Endothelial cell of umbilical vein (primary cell): ENCODE measurements at regions not wholly inside any gene's neighbourhood (a gene's known extent, or its start where the extent isn't known, plus 50 kb on each side); places are given as distances from the start of the nearest gene placed in this dataset.

Experiments
- BruUV-seq: library from RNA; stranded (reverse); fragments of 400-500 nt; replicated peaks from 2 replicates; lab custom pipeline; 2021; lab: Mats Ljungman, UMichigan
- CTCF ChIA-PET: fragments of 300-600, 350-600 bp; sonication (Branson Sonifier 250); formaldehyde crosslinking; loops from one replicate; lab custom pipeline; 2021; ENCODE audit warnings: antibody characterized with exemption, inconsistent platforms; lab: Charles Lee
- POLR2A ChIA-PET: fragments of 300-600, 350-600 bp; sonication (Branson Sonifier 250); formaldehyde crosslinking; loops from one replicate; lab custom pipeline; 2021; ENCODE audit warnings: antibody characterized with exemption, inconsistent platforms; lab: Charles Lee
- DNase-seq: peaks from one replicate; pipeline ENCODE4 v3.0.0-alpha.2; 2011; ENCODE audit warnings: low read depth, low spot score
- FAIRE-seq: peaks from 2 replicates; lab custom pipeline; 2011; peaks lifted over from hg19 to GRCh38; lab: Jason Lieb, UNC
- H2AFZ ChIP-seq: 2 replicates; pipeline ENCODE4 v1.6.0; 2012; ENCODE audit warnings: low read depth, low read length, control low read depth, inconsistent platforms
- H3K27ac ChIP-seq: 2 replicates; pipeline ENCODE4 v1.5.1; 2011; ENCODE audit warnings: low read depth, mild to moderate bottlenecking, control low read depth, low read length, moderate library complexity; ENCODE audit not compliant: insufficient read depth
- H3K27me3 ChIP-seq, 2 experiments: 2 replicates each; pipeline versions ENCODE4 v1.6.0 to v1.6.1; 2011; ENCODE audit warnings: low read length in 2 of 2, mixed read lengths in 1 of 2; ENCODE audit not compliant: control insufficient read depth in 2 of 2, insufficient read depth in 2 of 2
- H3K36me3 ChIP-seq, 2 experiments: 2 replicates in 1 of 2; 3 replicates in 1 of 2; pipeline ENCODE4 v1.5.1; 2011; ENCODE audit warnings: low read length in 2 of 2, mild to moderate bottlenecking in 1 of 2, moderate library complexity in 1 of 2; ENCODE audit not compliant: control insufficient read depth in 2 of 2, insufficient read depth in 2 of 2; ENCODE audit errors: extremely low read depth in 1 of 2
- H3K4me1 ChIP-seq: 3 replicates; pipeline ENCODE4 v1.5.1; 2011; ENCODE audit warnings: mild to moderate bottlenecking, low read length; ENCODE audit not compliant: control insufficient read depth, insufficient read depth; ENCODE audit errors: extremely low read depth
- H3K4me2 ChIP-seq: 2 replicates; pipeline ENCODE4 v1.6.1; 2011; ENCODE audit warnings: low read length, control low read depth, mixed read lengths; ENCODE audit not compliant: insufficient read depth
- H3K4me3 ChIP-seq, 3 experiments: fragments of 200-600 bp in 1 of 3; sonication (generic), shearing (Covaris generic) in 1 of 3; replicated peaks in 1 of 3; 2 replicates each; pipeline ENCODE4 v1.5.1; 2011 to 2016; ENCODE audit warnings: control low read depth in 3 of 3, low read length in 3 of 3, mild to moderate bottlenecking in 2 of 3, inconsistent platforms in 1 of 3, low read depth in 1 of 3, moderate library complexity in 1 of 3; ENCODE audit not compliant: insufficient read depth in 1 of 3
- H3K79me2 ChIP-seq: 2 replicates; pipeline ENCODE4 v1.6.0; 2012; ENCODE audit warnings: low read length, inconsistent platforms; ENCODE audit not compliant: control insufficient read depth, insufficient read depth
- H3K9ac ChIP-seq: replicated peaks from 2 replicates; pipeline ENCODE3; 2011; ENCODE audit warnings: low read length, control low read depth; ENCODE audit not compliant: insufficient read depth; ENCODE audit errors: extremely low read depth
- H3K9me1 ChIP-seq: replicated peaks from 3 replicates; pipeline ENCODE4 v1.6.0; 2011; ENCODE audit warnings: mild to moderate bottlenecking, low read length; ENCODE audit not compliant: control insufficient read depth, insufficient read depth; ENCODE audit errors: extremely low read depth
- H3K9me3 ChIP-seq: replicated peaks from 2 replicates; pipeline ENCODE4 v1.5.1; 2012; ENCODE audit warnings: low read length, inconsistent platforms; ENCODE audit not compliant: control insufficient read depth, insufficient read depth
- H4K20me1 ChIP-seq: replicated peaks from 2 replicates; pipeline ENCODE3; 2011; ENCODE audit warnings: mild to moderate bottlenecking, low read length; ENCODE audit not compliant: control insufficient read depth, insufficient read depth; ENCODE audit errors: extremely low read depth
- CTCF ChIP-seq, 2 donors: IDR thresholded peaks; 1 replicate in 1 of 2; 2 replicates in 1 of 2; pipeline ENCODE4 v1.5.1; 2011; ENCODE audit warnings: low read length in 2 of 2, mild to moderate bottlenecking in 2 of 2, moderate library complexity in 2 of 2, control low read depth in 1 of 2, inconsistent platforms in 1 of 2, low read depth in 1 of 2; ENCODE audit not compliant: insufficient read depth in 1 of 2; ENCODE audit errors: extremely low read depth in 1 of 2
- EZH2 ChIP-seq: IDR thresholded peaks from 2 replicates; pipeline ENCODE4 v1.6.1; 2012; ENCODE audit warnings: borderline replicate concordance, low read depth, mild to moderate bottlenecking, moderate library complexity, low read length, inconsistent platforms; ENCODE audit not compliant: severe bottlenecking
- FOS ChIP-seq: IDR thresholded peaks from 2 replicates; pipeline ENCODE4 v1.6.1; 2011; ENCODE audit warnings: mild to moderate bottlenecking, low read length, moderate library complexity, borderline replicate concordance; ENCODE audit not compliant: insufficient read depth
- GATA2 ChIP-seq: IDR thresholded peaks from 2 replicates; pipeline ENCODE4 v1.7.0; 2011; ENCODE audit warnings: low read depth, mild to moderate bottlenecking, moderate library complexity, mixed read lengths, low read length; ENCODE audit not compliant: insufficient read length, insufficient read depth
- JUN ChIP-seq: IDR thresholded peaks from 2 replicates; pipeline ENCODE4 v1.6.1; 2011; ENCODE audit warnings: borderline replicate concordance, low read depth; ENCODE audit not compliant: insufficient read length, insufficient read depth
- MAX ChIP-seq: IDR thresholded peaks from 2 replicates; pipeline ENCODE4 v1.6.1; 2011; ENCODE audit not compliant: insufficient read depth, insufficient read length
- MYC ChIP-seq: IDR thresholded peaks from one replicate; pipeline ENCODE4 v1.6.1; 2011; ENCODE audit warnings: mild to moderate bottlenecking, low read depth, low read length
- POLR2A ChIP-seq: IDR thresholded peaks from 2 replicates; pipeline ENCODE4 v1.6.1; 2012; ENCODE audit warnings: low read depth, mild to moderate bottlenecking, control low read depth, low read length
- POLR2AphosphoS5 ChIP-seq: IDR thresholded peaks from 2 replicates; pipeline ENCODE4 v1.6.1; 2012; ENCODE audit warnings: low read depth, mild to moderate bottlenecking, control low read depth, low read length, moderate library complexity; ENCODE audit not compliant: insufficient read depth
- dilution Hi-C: fragments of 300-500 bp; cut with MboI; formaldehyde crosslinking; loops from one replicate; pipeline ENCODE4 v1.15.0; 2019; ENCODE audit warnings: low sequenced_read_pairs; ENCODE audit not compliant: extremely low pct_ligation_motif_present
- intact Hi-C: fragments of 100-400 bp; cut with micrococcal nuclease; formaldehyde crosslinking; loops from one replicate; pipeline ENCODE4 v1.10.0; 2022

- Histone ChIP-seq H3K4me2 (no peak overlapping the region), H3K79me2 (no peaks in the 10 kb centered on the region), H3K36me3 (no peaks in the 10 kb centered on the region), H3K9me3 (no peaks in the 10 kb centered on the region), H3K27me3 (peaks cover 0 to 2% of the 10 kb centered on the region in 2 experiments), H3K4me3 (no peak overlapping the region), H3K9ac (no peak overlapping the region), H4K20me1 (no peaks in the 10 kb centered on the region), H2AFZ (no peak overlapping the region), H3K9me1 (no peaks in the 10 kb centered on the region), H3K4me1 (peaks cover 3% of the 10 kb centered on the region), H3K27ac (no peak overlapping the region)
- FAIRE-seq (no peak), DNase-seq (no peak)
- dilution Hi-C loops (no loop called here), intact Hi-C loops (no loop called here)
- TF ChIP-seq MAX (no peak), EZH2 (no peak), POLR2AphosphoS5 (no peak), GATA2 (no peak), MYC (no peak), FOS (no peak), CTCF (IDR thresholded peaks at IDR 0.05; ENCODE audit: extremely low read depth in 1 of 2, insufficient read depth in 1 of 2, low read depth in 1 of 2, low read length in 2 of 2) (no peak), POLR2A (no peak), JUN (no peak)
- ChIA-PET POLR2A (no interaction called here), CTCF (interaction anchor here (1.2 kb wide), 1 partner anchor 10 kb away, joined by 5 read pairs; no protein-coding TSS in a partner anchor)
- no TSS peak for BruUV-seq
Measured at GRCh38 chr13:73259061-73260017, 200.5 kb downstream of the KLF5 start.
